GM11168 (cell line): ENCODE measurements at regions not wholly inside any gene's neighbourhood (a gene's known extent, or its start where the extent isn't known, plus 50 kb on each side); places are given as distances from the start of the nearest gene placed in this dataset.

Experiments
- in situ Hi-C: fragments of 300-500 bp; cut with MboI; formaldehyde crosslinking; loops from one replicate; pipeline ENCODE4 v1.12.0; 2022; ENCODE audit warnings: low sequenced_read_pairs; ENCODE audit not compliant: unreplicated experiment

DNA sequence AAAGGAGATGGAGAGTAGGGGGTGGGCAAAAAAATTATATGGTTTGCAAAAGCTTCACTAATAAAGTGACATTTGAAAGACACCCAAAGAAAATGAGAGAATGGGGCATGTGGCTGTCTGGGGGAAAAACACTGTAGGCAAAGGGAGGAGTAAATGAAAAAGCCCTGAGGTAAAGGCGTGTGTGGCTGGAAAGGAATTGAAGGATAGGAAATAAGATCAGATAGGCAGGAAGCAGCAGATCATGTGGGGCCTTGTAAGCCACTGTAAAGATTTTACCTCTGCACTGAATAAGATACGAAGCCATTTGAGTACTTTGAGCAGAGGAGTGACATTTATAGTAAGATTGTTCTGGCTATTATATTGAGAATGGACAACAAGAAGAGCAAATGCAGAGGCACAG, 49.8 kb upstream of the FDX1 start:
- in situ Hi-C loops: loop anchor here (5.0 kb wide), 2 partner anchors 52 to 178 kb away; no protein-coding TSS in a partner anchor
